GM21723 (cell line): ENCODE measurements at regions not wholly inside any gene's neighbourhood (a gene's known extent, or its start where the extent isn't known, plus 50 kb on each side); places are given as distances from the start of the nearest gene placed in this dataset.
"Not testable (repeated sequence)": the region's sequence is repeated elsewhere in the genome, so short reads cannot be mapped to it uniquely, and the experiment has no call there.

Experiments used
- ATAC-seq: cut with Tn5 transposase; IDR thresholded peaks from one replicate; pipeline ENCODE4 v1.9.1; 2021; ENCODE audit warnings: mild to moderate bottlenecking, moderate library complexity; ENCODE audit not compliant: unreplicated experiment

GRCh38 chr14:27363036-27363435 lies 765.2 kb upstream of the NOVA1 start:
- not testable (repeated sequence) for ATAC-seq

- ATAC-seq: no peak
Observed at GRCh38 chr14:27366596-27366995, 768.8 kb upstream of the NOVA1 start.

- ATAC-seq: no peak
Observed at GRCh38 chr14:27367345-27367744, 769.5 kb upstream of the NOVA1 start.

GRCh38 chr14:27370074-27370473 lies 772.2 kb upstream of the NOVA1 start:
- no peak for ATAC-seq

GRCh38 chr14:27370775-27371174 lies 772.9 kb upstream of the NOVA1 start:
- ATAC-seq: no peak

GRCh38 chr14:27371209-27371608 lies 773.4 kb upstream of the NOVA1 start:
- ATAC-seq: no peak

GRCh38 chr14:27371868-27372267 lies 774.0 kb upstream of the NOVA1 start:
- no peak for ATAC-seq

- no peak for ATAC-seq
Observed at GRCh38 chr14:27372771-27373170, 774.9 kb upstream of the NOVA1 start.

- ATAC-seq: no peak
Observed at GRCh38 chr14:27384124-27384523, 786.3 kb upstream of the NOVA1 start.

- ATAC-seq: no peak
Observed at GRCh38 chr14:27386391-27386790, 788.6 kb upstream of the NOVA1 start.

GRCh38 chr14:27387463-27387862 lies 789.6 kb upstream of the NOVA1 start:
- ATAC-seq: no peak

GRCh38 chr14:27389402-27389801 lies 791.6 kb upstream of the NOVA1 start:
- no peak for ATAC-seq

GRCh38 chr14:27390155-27390554 lies 792.3 kb upstream of the NOVA1 start:
- no peak for ATAC-seq

- ATAC-seq: no peak
Observed at GRCh38 chr14:27391331-27391730, 793.5 kb upstream of the NOVA1 start.

- ATAC-seq: no peak
Observed at GRCh38 chr14:27392153-27392552, 794.3 kb upstream of the NOVA1 start.

- ATAC-seq: no peak
Observed at GRCh38 chr14:27409944-27410343, 812.1 kb upstream of the NOVA1 start.

- no peak for ATAC-seq
Observed at GRCh38 chr14:27410981-27411380, 813.1 kb upstream of the NOVA1 start.

- ATAC-seq: no peak
Observed at GRCh38 chr14:27427796-27428195, 830.0 kb upstream of the NOVA1 start.

GRCh38 chr14:27435923-27436670 lies 838.3 kb upstream of the NOVA1 start:
- no peak for ATAC-seq

GRCh38 chr14:27484633-27485032 lies 886.8 kb upstream of the NOVA1 start:
- ATAC-seq: no peak

GRCh38 chr14:27485193-27485592 lies 887.4 kb upstream of the NOVA1 start:
- no peak for ATAC-seq

GRCh38 chr14:27506272-27506671 lies 908.4 kb upstream of the NOVA1 start:
- ATAC-seq: no peak

- no peak for ATAC-seq
Observed at GRCh38 chr14:27528328-27528727, 930.5 kb upstream of the NOVA1 start.
